GM21381 (cell line): ENCODE measurements at regions not wholly inside any gene's neighbourhood (a gene's known extent, or its start where the extent isn't known, plus 50 kb on each side); places are given as distances from the start of the nearest gene placed in this dataset.
"Not testable (repeated sequence)": the region's sequence is repeated elsewhere in the genome, so short reads cannot be mapped to it uniquely, and the experiment has no call there.

Experiments
- ATAC-seq: cut with Tn5 transposase; IDR thresholded peaks from one replicate; pipeline ENCODE4 v1.9.1; 2021; ENCODE audit warnings: mild to moderate bottlenecking, moderate library complexity; ENCODE audit not compliant: unreplicated experiment

- ATAC-seq, result no peak
Observed at GRCh38 chr17:77288115-77288619, 147.4 kb downstream of the SEC14L1 start.

- not testable (repeated sequence) for ATAC-seq
Observed at GRCh38 chr17:77290759-77291558, 150.2 kb downstream of the SEC14L1 start.

GRCh38 chr17:77291591-77292386, 151.0 kb downstream of the SEC14L1 start:
- no peak for ATAC-seq

- ATAC-seq, result no peak
Observed at GRCh38 chr17:77294761-77295160, 154.0 kb downstream of the SEC14L1 start.

- ATAC-seq, result no peak
Observed at GRCh38 chr17:77295241-77295853, 154.6 kb downstream of the SEC14L1 start.

- ATAC-seq, result no peak
Observed at GRCh38 chr17:77296769-77297409, 156.1 kb downstream of the SEC14L1 start.

- ATAC-seq, result no peak
Observed at GRCh38 chr17:77297693-77298666, 157.2 kb downstream of the SEC14L1 start.

- no peak for ATAC-seq
Observed at GRCh38 chr17:77298811-77299210, 158.0 kb downstream of the SEC14L1 start.

GRCh38 chr17:77299256-77300015, 158.7 kb downstream of the SEC14L1 start:
- ATAC-seq, result no peak

GRCh38 chr17:77300016-77300686, 159.4 kb downstream of the SEC14L1 start:
- no peak for ATAC-seq

GRCh38 chr17:77301694-77302266, 161.0 kb downstream of the SEC14L1 start:
- ATAC-seq, result no peak

- ATAC-seq, result no peak
Observed at GRCh38 chr17:77302682-77303081, 161.9 kb downstream of the SEC14L1 start.

GRCh38 chr17:77303620-77304019, 162.9 kb downstream of the SEC14L1 start:
- no peak for ATAC-seq

GRCh38 chr17:77304051-77304745, 163.4 kb downstream of the SEC14L1 start:
- no peak for ATAC-seq

- ATAC-seq, result no peak
Observed at GRCh38 chr17:77304746-77305473, 164.1 kb downstream of the SEC14L1 start.

GRCh38 chr17:77306048-77306789, 165.4 kb downstream of the SEC14L1 start:
- ATAC-seq, result no peak
